HK-2 (cell line): ENCODE measurements at regions not wholly inside any gene's neighbourhood (a gene's known extent, or its start where the extent isn't known, plus 50 kb on each side); places are given as distances from the start of the nearest gene placed in this dataset.
"Not testable (repeated sequence)": the region's sequence is repeated elsewhere in the genome, so short reads cannot be mapped to it uniquely, and the experiment has no call there.

Source experiments
- DNase-seq: peaks from one replicate; pipeline ENCODE4 v3.0.0-alpha.2; 2018; ENCODE audit not compliant: unreplicated experiment

- no peak for DNase-seq
These were observed 590.6 kb downstream of the DSC3 start for GRCh38 chr18:30451981-30452380.

DNA sequence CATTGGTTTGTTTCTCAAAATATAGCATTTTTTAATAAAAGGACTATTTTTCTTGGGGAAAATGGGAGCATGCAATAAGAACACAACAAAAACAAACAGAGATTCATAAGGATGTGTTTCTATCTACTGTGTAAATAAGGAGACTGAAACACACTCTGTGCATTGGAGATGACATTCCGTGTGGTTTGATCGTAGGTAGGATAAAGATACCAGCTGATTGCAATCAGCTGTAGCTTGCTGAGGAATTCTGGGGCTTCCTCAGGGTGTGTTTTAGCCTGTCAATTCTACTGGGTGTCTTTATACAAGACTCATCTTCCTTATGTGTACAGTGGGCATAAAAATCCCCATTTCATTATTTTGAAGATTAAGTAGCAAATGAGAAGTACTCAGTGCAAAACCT, 591.6 kb downstream of the DSC3 start:
- no peak for DNase-seq

GRCh38 chr18:30446605-30447004, 595.9 kb downstream of the DSC3 start:
- DNase-seq, result no peak

GRCh38 chr18:30444544-30444943, 598.0 kb downstream of the DSC3 start:
- DNase-seq, result no peak

- DNase-seq, result no peak
These were observed 602.2 kb downstream of the DSC3 start for GRCh38 chr18:30440351-30440750.

GRCh38 chr18:30439174-30439573, 603.4 kb downstream of the DSC3 start:
- DNase-seq, result no peak

GRCh38 chr18:30432349-30432748, 610.2 kb downstream of the DSC3 start:
- no peak for DNase-seq

DNA sequence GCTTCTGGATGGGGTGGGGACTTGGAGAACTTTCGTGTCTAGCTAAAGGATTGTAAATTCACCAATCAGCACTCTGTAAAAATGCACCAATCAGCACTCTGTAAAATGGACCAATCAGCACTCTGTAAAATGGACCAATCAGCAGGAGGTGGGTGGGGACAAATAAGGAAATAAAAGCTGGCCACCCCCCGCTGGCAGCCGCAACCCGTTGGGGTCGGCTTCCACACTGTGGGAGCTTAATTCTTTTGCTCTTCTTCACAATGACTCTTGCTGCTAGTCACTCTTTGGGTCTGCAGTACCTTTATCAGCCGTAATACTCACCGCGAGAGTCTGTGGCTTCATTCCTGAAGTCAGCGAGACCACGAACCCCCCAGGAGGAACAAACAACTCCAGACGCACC, 623.1 kb downstream of the DSC3 start:
- not testable (repeated sequence) for DNase-seq

DNA sequence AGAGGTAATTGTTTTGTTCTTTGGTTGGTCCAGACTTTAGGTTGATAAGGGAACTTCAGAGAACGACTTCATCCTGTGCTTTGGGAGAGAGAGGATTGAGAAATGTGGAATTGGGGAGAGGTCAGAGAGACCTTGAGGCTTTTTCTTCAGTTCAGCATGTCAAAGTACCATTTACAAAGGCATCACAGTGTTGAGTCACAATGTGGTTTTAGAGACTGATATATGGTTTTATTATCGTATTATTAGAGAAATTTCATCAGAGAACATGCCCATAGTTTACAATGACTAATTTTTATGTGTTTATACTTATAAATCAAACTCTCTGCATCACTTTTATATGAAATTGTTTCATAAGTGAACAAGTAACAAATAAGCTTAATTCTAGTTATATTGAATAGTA, 626.6 kb downstream of the DSC3 start:
- DNase-seq, result no peak

GRCh38 chr18:30409120-30409519, 633.4 kb downstream of the DSC3 start:
- no peak for DNase-seq

- DNase-seq, result no peak
These were observed 635.8 kb downstream of the DSC3 start for GRCh38 chr18:30406728-30407127.

GRCh38 chr18:30405038-30405437, 637.5 kb downstream of the DSC3 start:
- no peak for DNase-seq

- no peak for DNase-seq
These were observed 638.1 kb downstream of the DSC3 start for GRCh38 chr18:30404422-30404821.

- DNase-seq, result no peak
These were observed 639.3 kb downstream of the DSC3 start for GRCh38 chr18:30403278-30403677.

GRCh38 chr18:30387401-30387800, 655.1 kb downstream of the DSC3 start:
- DNase-seq, result no peak

DNA sequence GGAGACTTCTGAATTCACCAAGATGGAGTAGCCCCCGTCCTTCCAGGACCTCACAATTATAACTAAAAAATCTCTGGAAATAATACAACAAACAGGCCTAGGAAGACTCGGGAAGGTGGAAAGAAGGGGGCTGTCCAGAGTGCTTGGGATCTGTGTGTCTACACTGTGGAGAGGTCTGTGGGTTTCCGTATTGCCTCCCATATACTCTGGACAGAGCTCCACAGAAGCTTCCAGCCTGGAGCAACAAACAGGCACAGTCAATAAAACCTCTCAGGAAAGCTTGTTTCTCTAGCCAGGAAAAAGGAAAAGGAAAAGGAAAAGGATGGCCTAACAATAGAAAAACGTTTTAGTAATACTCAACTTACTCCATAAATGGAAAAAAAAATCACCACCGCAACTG, 655.9 kb downstream of the DSC3 start:
- DNase-seq, result no peak

- no peak for DNase-seq
These were observed 656.9 kb downstream of the DSC3 start for GRCh38 chr18:30385684-30386083.

DNA sequence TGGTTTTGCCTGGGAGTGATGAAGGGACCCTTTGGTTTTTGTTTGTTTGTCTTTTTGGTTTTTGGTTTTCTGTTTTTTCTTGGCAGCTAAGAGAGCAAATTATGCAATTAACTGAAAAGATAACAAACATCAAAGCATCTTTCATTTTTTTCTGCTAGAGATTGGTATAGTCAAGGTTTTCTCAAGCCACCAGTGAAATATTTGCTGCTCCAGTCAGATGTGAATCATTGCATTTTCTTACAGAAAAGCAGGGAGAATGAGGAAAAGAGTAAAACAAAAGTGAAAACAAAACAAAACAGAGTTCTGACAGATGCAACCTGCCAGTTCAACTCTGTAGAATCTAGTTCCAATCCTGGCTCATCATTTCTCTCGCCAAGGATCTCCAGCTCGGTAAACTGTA, 660.7 kb downstream of the DSC3 start:
- DNase-seq, result no peak

GRCh38 chr18:30378097-30378496, 664.4 kb downstream of the DSC3 start:
- no peak for DNase-seq

DNA sequence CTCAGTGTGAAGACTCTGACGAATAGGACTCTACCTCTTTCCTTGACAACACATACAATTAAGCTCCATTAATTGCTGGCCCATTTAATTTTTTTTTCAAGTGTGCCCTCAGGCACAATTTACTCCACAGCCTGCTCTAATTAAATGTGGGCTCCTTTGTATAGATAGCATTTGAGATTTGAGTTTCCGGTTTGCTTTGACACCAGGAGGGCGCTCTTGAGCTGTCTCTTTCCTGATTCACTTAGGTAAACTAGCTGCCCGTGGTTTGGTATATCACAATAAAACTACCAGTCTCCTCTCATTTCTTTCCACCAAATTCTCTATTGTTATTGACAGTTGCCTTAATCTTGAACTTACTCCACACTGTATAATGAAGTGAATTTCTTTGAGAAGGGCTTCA, 666.0 kb downstream of the DSC3 start:
- no peak for DNase-seq

GRCh38 chr18:30361864-30362540, 680.5 kb downstream of the DSC3 start:
- no peak for DNase-seq

- no peak for DNase-seq
These were observed 683.0 kb downstream of the DSC3 start for GRCh38 chr18:30359521-30359920.

- no peak for DNase-seq
These were observed 684.0 kb downstream of the DSC3 start for GRCh38 chr18:30358555-30358954.

GRCh38 chr18:30352551-30353168, 689.9 kb downstream of the DSC3 start:
- DNase-seq, result no peak
